ENCODE measurements at regions not wholly inside any gene's neighbourhood (a gene's known extent, or its start where the extent isn't known, plus 50 kb on each side); places are given as distances from the start of the nearest gene placed in this dataset.

DNA sequence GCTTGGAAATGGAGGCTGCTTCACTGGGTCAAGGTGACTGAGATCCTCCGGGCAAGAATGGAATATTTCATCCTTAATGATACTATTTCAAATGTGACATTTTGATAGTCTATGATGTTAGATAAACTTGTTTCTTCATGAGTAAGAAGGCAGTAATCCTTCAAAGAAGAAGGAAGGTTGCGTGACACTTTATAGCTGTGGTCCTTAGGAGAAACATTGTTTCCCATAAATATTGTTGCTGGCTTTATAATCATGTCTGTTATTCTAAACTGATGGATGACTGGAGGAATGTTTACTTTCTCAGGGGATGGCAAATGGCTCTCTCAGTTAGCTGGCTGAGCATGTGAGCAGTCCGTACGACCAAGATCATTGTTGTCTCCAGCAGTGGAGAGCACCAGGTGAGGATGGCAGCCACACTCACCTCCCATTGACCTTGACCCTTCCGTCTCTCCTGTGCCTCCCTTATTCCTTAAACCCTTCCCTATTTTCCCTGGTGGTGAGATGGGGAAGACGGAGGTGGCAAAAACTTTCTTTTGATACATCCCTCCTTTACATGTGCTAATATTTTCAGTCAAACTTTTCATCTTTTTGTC lies 171.2 kb upstream of the OLIG3 start:
- H3K27ac ChIP-seq (ENCODE audit: low read depth in 1 of 2, low read length in 2 of 2) = no peak overlapping the region
- DNase-seq (ENCODE audit: low spot score) = no peak
- peaks cover 0 to under 1% (median 0%) of the 10 kb centered on the region in 4 donors for H3K4me1 ChIP-seq (ENCODE audit: control insufficient read depth in 4 of 4, insufficient read depth in 4 of 4, low read length in 3 of 4)
- no peaks in the 10 kb centered on the region for H3K36me3 ChIP-seq (ENCODE audit: control insufficient read depth in 4 of 4, insufficient read depth in 3 of 4, low read depth in 1 of 4, low read length in 3 of 4)
- no peak overlapping the region for H3K9ac ChIP-seq (ENCODE audit: low read depth in 1 of 2, low read length in 2 of 2)
- no peaks in the 10 kb centered on the region for H3K9me3 ChIP-seq (ENCODE audit: control insufficient read depth in 4 of 4, low read length in 3 of 4)
- no peaks in the 10 kb centered on the region for H3K27me3 ChIP-seq (ENCODE audit: control insufficient read depth in 4 of 4, insufficient read depth in 4 of 4, low read length in 3 of 4)
- TF ChIP-seq EGR1 (IDR thresholded peaks at IDR 0.05; ENCODE audit: low read depth in 2 of 2) = no peak
- no peak overlapping the region for H3K4me3 ChIP-seq (ENCODE audit: low read depth in 1 of 3, low read length in 3 of 3)
- 80% methylated on average over 6 of the region's 6 CpGs for WGBS

- peaks cover 0 to under 1% (median 0%) of the 10 kb centered on the region in 4 donors for H3K27me3 ChIP-seq (ENCODE audit: control insufficient read depth in 4 of 4, insufficient read depth in 4 of 4, low read length in 3 of 4)
- no peak for DNase-seq (ENCODE audit: low spot score)
- no peak overlapping the region for H3K4me3 ChIP-seq (ENCODE audit: low read depth in 1 of 3, low read length in 3 of 3)
- no peaks in the 10 kb centered on the region for H3K9me3 ChIP-seq (ENCODE audit: control insufficient read depth in 4 of 4, low read length in 3 of 4)
- no peak overlapping the region for H3K9ac ChIP-seq (ENCODE audit: low read depth in 1 of 2, low read length in 2 of 2)
- no peak overlapping the region for H3K27ac ChIP-seq (ENCODE audit: low read depth in 1 of 2, low read length in 2 of 2)
- TF ChIP-seq RXRA (IDR thresholded peaks at IDR 0.05) = no peak
- TF ChIP-seq, protein P1, sequence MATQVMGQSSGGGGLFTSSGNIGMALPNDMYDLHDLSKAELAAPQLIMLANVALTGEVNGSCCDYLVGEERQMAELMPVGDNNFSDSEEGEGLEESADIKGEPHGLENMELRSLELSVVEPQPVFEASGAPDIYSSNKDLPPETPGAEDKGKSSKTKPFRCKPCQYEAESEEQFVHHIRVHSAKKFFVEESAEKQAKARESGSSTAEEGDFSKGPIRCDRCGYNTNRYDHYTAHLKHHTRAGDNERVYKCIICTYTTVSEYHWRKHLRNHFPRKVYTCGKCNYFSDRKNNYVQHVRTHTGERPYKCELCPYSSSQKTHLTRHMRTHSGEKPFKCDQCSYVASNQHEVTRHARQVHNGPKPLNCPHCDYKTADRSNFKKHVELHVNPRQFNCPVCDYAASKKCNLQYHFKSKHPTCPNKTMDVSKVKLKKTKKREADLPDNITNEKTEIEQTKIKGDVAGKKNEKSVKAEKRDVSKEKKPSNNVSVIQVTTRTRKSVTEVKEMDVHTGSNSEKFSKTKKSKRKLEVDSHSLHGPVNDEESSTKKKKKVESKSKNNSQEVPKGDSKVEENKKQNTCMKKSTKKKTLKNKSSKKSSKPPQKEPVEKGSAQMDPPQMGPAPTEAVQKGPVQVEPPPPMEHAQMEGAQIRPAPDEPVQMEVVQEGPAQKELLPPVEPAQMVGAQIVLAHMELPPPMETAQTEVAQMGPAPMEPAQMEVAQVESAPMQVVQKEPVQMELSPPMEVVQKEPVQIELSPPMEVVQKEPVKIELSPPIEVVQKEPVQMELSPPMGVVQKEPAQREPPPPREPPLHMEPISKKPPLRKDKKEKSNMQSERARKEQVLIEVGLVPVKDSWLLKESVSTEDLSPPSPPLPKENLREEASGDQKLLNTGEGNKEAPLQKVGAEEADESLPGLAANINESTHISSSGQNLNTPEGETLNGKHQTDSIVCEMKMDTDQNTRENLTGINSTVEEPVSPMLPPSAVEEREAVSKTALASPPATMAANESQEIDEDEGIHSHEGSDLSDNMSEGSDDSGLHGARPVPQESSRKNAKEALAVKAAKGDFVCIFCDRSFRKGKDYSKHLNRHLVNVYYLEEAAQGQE (IDR thresholded peaks at IDR 0.05) = no peak
- TF ChIP-seq, protein P2, sequence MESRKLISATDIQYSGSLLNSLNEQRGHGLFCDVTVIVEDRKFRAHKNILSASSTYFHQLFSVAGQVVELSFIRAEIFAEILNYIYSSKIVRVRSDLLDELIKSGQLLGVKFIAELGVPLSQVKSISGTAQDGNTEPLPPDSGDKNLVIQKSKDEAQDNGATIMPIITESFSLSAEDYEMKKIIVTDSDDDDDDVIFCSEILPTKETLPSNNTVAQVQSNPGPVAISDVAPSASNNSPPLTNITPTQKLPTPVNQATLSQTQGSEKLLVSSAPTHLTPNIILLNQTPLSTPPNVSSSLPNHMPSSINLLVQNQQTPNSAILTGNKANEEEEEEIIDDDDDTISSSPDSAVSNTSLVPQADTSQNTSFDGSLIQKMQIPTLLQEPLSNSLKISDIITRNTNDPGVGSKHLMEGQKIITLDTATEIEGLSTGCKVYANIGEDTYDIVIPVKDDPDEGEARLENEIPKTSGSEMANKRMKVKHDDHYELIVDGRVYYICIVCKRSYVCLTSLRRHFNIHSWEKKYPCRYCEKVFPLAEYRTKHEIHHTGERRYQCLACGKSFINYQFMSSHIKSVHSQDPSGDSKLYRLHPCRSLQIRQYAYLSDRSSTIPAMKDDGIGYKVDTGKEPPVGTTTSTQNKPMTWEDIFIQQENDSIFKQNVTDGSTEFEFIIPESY (IDR thresholded peaks at IDR 0.05) = no peak
- TF ChIP-seq NR2F2 (IDR thresholded peaks at IDR 0.05) = no peak
- TF ChIP-seq, protein P3, sequence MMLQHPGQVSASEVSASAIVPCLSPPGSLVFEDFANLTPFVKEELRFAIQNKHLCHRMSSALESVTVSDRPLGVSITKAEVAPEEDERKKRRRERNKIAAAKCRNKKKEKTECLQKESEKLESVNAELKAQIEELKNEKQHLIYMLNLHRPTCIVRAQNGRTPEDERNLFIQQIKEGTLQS (IDR thresholded peaks at IDR 0.05) = no peak
- TF ChIP-seq, protein P4, sequence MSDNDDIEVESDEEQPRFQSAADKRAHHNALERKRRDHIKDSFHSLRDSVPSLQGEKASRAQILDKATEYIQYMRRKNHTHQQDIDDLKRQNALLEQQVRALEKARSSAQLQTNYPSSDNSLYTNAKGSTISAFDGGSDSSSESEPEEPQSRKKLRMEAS (IDR thresholded peaks at IDR 0.05) = no peak
- no peak for TF ChIP-seq HNF4G (IDR thresholded peaks at IDR 0.05)
- no peak for TF ChIP-seq TAF1 (conservative IDR thresholded peaks at IDR 0.05)
- TF ChIP-seq YY1 (IDR thresholded peaks at IDR 0.05) = no peak
- no peak for TF ChIP-seq JUND (IDR thresholded peaks at IDR 0.05)
- TF ChIP-seq FOXA2 (IDR thresholded peaks at IDR 0.05) = no peak
- no peak for TF ChIP-seq CTCF (IDR thresholded peaks at IDR 0.05; ENCODE audit: low read depth, low read length, missing input control)
- no peak for TF ChIP-seq GABPA (IDR thresholded peaks at IDR 0.05 in 1 of 2, conservative IDR thresholded peaks at IDR 0.05 in 1 of 2)
- no peak for TF ChIP-seq HNF4A (conservative IDR thresholded peaks at IDR 0.05)
- no peak for TF ChIP-seq FOXA1 (IDR thresholded peaks at IDR 0.05)
- TF ChIP-seq EGR1 (IDR thresholded peaks at IDR 0.05; ENCODE audit: low read depth in 2 of 2) = no peak
- no peak for TF ChIP-seq SP1 (IDR thresholded peaks at IDR 0.05)
- no peaks in the 10 kb centered on the region for H3K36me3 ChIP-seq (ENCODE audit: control insufficient read depth in 4 of 4, insufficient read depth in 3 of 4, low read depth in 1 of 4, low read length in 3 of 4)
- H3K4me1 ChIP-seq (ENCODE audit: control insufficient read depth in 4 of 4, insufficient read depth in 4 of 4, low read length in 3 of 4) = no peaks in the 10 kb centered on the region
- WGBS = 84% methylated on average over 4 of the region's 4 CpGs
Measured at GRCh38 chr6:137666202-137666774, 172.1 kb upstream of the OLIG3 start.
